ENCODE measurements at regions not wholly inside any gene's neighbourhood (a gene's known extent, or its start where the extent isn't known, plus 50 kb on each side); places are given as distances from the start of the nearest gene placed in this dataset.
A peak's percentile ranks its signal among the peaks of the same experiment; 100 is the strongest.

DNA sequence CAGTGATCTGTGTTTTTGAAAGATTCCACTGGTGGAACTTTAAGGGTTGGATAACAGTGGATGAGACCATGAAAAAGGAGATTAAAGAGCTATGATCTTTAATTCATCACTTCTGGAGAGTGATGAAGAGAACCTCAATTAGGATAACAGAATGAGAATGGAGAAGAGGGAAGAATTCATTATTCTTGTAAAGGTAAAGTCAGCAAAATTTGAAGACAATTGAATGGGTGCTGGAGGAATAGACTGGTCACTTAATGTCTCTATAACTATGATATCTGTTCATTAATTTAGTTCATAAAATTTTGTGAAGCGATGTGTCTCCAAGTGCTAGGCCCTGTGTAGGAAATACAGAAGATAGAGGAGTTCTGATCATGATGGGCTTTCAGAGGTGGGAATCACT lies 1013.2 kb upstream of the FANCL start:
- Histone ChIP-seq H3K4me1 (ENCODE audit: control insufficient read depth, insufficient read depth, low read length, poor library complexity, severe bottlenecking) (no peaks in the 10 kb centered on the region), H3K4me3 (ENCODE audit: low read depth, low read length) (no peak overlapping the region), H3K9me3 (ENCODE audit: control insufficient read depth in 2 of 2, low read length in 2 of 2) (no peaks in the 10 kb centered on the region), H3K36me3 (ENCODE audit: control insufficient read depth, insufficient read depth, low read length) (no peaks in the 10 kb centered on the region), H3K27me3 (ENCODE audit: control insufficient read depth, insufficient read depth, low read length) (no peaks in the 10 kb centered on the region), H3K27ac (ENCODE audit: insufficient read depth, low read length, poor library complexity, severe bottlenecking) (no peak overlapping the region)
- Mint-ChIP-seq H3K4me1 (no peaks in the 10 kb centered on the region), H3K27me3 (no peaks in the 10 kb centered on the region), H3K4me3 (no peak overlapping the region), H3K27ac (no peak overlapping the region), H3K36me3 (no peaks in the 10 kb centered on the region), H3K9me3 (peaks cover 1 to 7% (median 3%) of the 10 kb centered on the region in 7 donors)
- DNase-seq, result no peak
- no peak for ATAC-seq (ENCODE audit: low read depth in 2 of 2)

DNA sequence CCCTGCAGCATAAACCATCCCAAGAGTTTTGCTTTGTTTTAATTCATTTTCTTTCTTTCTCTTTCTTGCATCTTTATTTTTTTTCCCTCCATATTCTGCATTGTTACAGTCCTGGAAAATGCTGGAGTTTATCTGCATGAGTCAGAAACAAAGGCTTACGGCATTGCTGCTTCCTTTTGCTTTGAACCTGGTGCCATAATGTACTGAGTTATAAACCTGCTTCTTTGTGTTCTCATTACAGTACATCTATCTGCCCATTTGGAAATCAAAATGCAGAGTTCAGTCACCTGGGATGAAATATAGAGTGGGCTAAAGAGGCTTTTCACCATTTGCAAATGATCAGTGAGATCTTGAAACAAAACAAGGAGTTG lies 1009.2 kb upstream of the FANCL start:
- Histone ChIP-seq H3K4me3 (ENCODE audit: low read depth, low read length) (no peak overlapping the region), H3K9me3 (ENCODE audit: control insufficient read depth in 2 of 2, low read length in 2 of 2) (no peaks in the 10 kb centered on the region), H3K4me1 (ENCODE audit: control insufficient read depth, insufficient read depth, low read length, poor library complexity, severe bottlenecking) (no peaks in the 10 kb centered on the region), H3K27ac (ENCODE audit: insufficient read depth, low read length, poor library complexity, severe bottlenecking) (no peak overlapping the region), H3K27me3 (ENCODE audit: control insufficient read depth, insufficient read depth, low read length) (no peaks in the 10 kb centered on the region), H3K36me3 (ENCODE audit: control insufficient read depth, insufficient read depth, low read length) (no peaks in the 10 kb centered on the region)
- Mint-ChIP-seq H3K27ac (no peak overlapping the region), H3K9me3 (peaks cover 0 to 11% (median 1%) of the 10 kb centered on the region in 7 donors), H3K4me3 (no peak overlapping the region), H3K4me1 (no peaks in the 10 kb centered on the region), H3K36me3 (no peaks in the 10 kb centered on the region), H3K27me3 (no peaks in the 10 kb centered on the region)
- DNase-seq (no peak), ATAC-seq (ENCODE audit: low read depth in 2 of 2) (no peak)

DNA sequence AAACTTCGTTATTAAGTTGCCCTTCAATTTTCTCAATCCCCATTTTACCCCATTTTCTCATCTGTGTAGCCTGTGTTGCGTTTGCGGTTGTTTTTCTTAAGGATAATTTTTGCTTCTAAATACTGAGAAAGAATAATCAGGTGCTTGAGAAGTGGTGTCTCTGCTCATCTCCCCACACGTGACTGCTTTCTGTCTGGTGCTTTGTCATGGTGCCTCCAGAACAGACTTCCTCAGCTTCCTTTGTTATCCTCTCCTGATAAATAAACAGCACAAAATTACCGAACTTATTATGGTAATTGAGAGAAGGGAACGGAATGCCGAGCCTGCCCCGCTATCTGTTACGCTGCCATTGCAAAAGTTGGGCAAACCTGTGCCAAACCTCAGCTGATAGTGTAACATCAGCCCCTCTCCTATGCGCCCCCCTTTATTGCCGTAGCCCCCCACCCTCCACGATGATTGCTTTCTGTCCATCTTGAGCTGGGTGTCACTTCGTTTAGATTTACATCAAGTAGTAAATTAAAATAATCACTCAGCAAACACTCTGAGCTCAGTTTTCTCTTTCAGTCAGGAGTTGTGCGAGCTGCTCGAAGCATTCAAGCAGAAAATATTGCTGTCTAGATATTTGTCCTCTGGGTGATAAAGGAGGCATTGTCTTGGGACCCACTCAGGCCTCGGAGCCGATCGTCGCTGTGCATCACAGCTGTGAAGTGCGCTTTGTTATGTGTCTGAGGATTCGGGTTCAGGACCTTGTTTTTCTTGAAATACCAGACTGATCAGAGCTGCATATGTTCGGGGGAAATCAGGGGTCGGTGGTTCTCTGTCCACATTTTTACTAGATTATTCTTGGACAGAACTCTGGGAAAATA lies 1008.5 kb upstream of the FANCL start:
- Mint-ChIP-seq H3K36me3 (no peaks in the 10 kb centered on the region), H3K27ac (no peak overlapping the region), H3K4me3 (no peak overlapping the region), H3K9me3 (peaks cover 0 to 14% (median 1%) of the 10 kb centered on the region in 7 donors), H3K27me3 (no peaks in the 10 kb centered on the region), H3K4me1 (no peaks in the 10 kb centered on the region)
- H3K4me1 ChIP-seq (ENCODE audit: control insufficient read depth, insufficient read depth, low read length, poor library complexity, severe bottlenecking), result no peaks in the 10 kb centered on the region
- no peak for DNase-seq
- no peak for ATAC-seq (ENCODE audit: low read depth in 2 of 2)
- no peaks in the 10 kb centered on the region for H3K27me3 ChIP-seq (ENCODE audit: control insufficient read depth, insufficient read depth, low read length)
- H3K36me3 ChIP-seq (ENCODE audit: control insufficient read depth, insufficient read depth, low read length), result no peaks in the 10 kb centered on the region
- H3K4me3 ChIP-seq (ENCODE audit: low read depth, low read length), result no peak overlapping the region
- H3K27ac ChIP-seq (ENCODE audit: insufficient read depth, low read length, poor library complexity, severe bottlenecking), result no peak overlapping the region
- no peaks in the 10 kb centered on the region for H3K9me3 ChIP-seq (ENCODE audit: control insufficient read depth in 2 of 2, low read length in 2 of 2)

DNA sequence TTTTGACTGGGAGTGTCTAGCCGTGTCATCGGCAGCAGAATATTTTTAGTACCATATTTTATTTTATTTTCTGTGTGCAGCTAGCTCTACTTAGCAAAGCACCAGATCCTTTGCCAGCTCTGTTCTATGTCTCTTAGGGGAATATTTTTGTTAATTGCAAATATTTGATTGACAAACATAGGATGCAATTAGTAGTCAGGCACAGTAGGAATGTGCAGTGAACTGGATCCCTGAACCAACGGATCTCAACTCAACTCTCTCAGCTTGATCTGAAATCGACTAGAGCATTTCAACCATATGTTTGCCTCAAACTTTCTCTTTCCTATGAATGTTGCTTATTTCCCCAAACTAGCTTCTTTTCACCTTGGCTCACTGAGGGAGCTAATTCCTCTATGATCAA lies 998.0 kb upstream of the FANCL start:
- Histone ChIP-seq H3K9me3 (ENCODE audit: control insufficient read depth in 2 of 2, low read length in 2 of 2) (no peaks in the 10 kb centered on the region), H3K27me3 (ENCODE audit: control insufficient read depth, insufficient read depth, low read length) (no peaks in the 10 kb centered on the region), H3K4me1 (ENCODE audit: control insufficient read depth, insufficient read depth, low read length, poor library complexity, severe bottlenecking) (no peaks in the 10 kb centered on the region), H3K36me3 (ENCODE audit: control insufficient read depth, insufficient read depth, low read length) (no peaks in the 10 kb centered on the region), H3K27ac (ENCODE audit: insufficient read depth, low read length, poor library complexity, severe bottlenecking) (no peak overlapping the region), H3K4me3 (ENCODE audit: low read depth, low read length) (no peak overlapping the region)
- Mint-ChIP-seq H3K36me3 (no peaks in the 10 kb centered on the region), H3K4me1 (no peaks in the 10 kb centered on the region), H3K27me3 (peaks cover 4% of the 10 kb centered on the region), H3K9me3 (peaks cover 0 to 3% (median 0%) of the 10 kb centered on the region in 7 donors), H3K4me3 (peak overlapping the region in 1 of 4 donors; percentile 10), H3K27ac (no peak overlapping the region)
- DNase-seq (no peak), ATAC-seq (ENCODE audit: low read depth in 2 of 2) (no peak)

DNA sequence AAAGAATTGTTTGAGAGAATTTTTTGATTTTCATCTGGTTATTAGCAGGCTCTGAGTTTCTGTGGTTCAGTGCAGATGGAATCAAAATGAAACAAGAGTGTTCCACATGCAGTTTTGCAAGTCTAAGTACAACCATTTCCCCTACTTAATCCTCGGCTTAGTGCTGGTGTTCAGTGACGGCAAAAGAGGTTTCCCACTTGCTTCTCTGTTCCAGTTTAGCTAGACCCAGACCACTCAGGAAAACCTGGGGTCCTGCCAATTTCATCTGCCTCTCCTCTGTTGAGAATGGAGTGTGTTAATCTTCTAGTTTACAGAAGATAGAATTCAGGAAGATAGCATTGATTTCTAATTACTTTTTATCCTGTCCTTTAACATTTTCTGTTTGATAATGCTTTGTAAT lies 996.2 kb upstream of the FANCL start:
- H3K36me3 ChIP-seq (ENCODE audit: control insufficient read depth, insufficient read depth, low read length), result no peaks in the 10 kb centered on the region
- Mint-ChIP-seq H3K36me3 (no peaks in the 10 kb centered on the region), H3K27ac (no peak overlapping the region), H3K27me3 (peaks cover 4% of the 10 kb centered on the region), H3K9me3 (peaks cover 0 to 3% (median 0%) of the 10 kb centered on the region in 7 donors), H3K4me3 (no peak overlapping the region), H3K4me1 (no peaks in the 10 kb centered on the region)
- H3K27me3 ChIP-seq (ENCODE audit: control insufficient read depth, insufficient read depth, low read length), result no peaks in the 10 kb centered on the region
- no peaks in the 10 kb centered on the region for H3K4me1 ChIP-seq (ENCODE audit: control insufficient read depth, insufficient read depth, low read length, poor library complexity, severe bottlenecking)
- no peak overlapping the region for H3K27ac ChIP-seq (ENCODE audit: insufficient read depth, low read length, poor library complexity, severe bottlenecking)
- no peaks in the 10 kb centered on the region for H3K9me3 ChIP-seq (ENCODE audit: control insufficient read depth in 2 of 2, low read length in 2 of 2)
- no peak overlapping the region for H3K4me3 ChIP-seq (ENCODE audit: low read depth, low read length)
- DNase-seq (no peak), ATAC-seq (ENCODE audit: low read depth in 2 of 2) (no peak)

DNA sequence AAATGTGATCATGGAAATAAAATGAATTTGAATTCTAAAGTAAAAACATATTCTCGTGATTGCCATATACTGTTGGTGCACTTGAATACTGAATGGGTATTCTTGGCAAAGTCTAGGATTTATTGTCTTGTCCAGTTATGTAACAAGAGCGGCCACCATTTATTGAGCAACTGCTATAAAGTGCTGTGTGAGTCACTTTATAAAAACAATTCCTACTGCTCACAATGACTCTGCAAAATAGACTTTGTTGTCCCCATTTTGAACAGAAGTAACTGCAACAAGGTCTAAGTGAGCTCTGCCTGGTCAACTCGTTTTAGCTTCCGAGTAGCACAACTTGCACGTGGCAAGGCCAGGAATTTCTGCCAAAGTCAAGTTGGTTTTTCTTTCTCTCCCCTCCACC lies 995.6 kb upstream of the FANCL start:
- Histone ChIP-seq H3K27ac (ENCODE audit: insufficient read depth, low read length, poor library complexity, severe bottlenecking) (no peak overlapping the region), H3K4me3 (ENCODE audit: low read depth, low read length) (no peak overlapping the region), H3K4me1 (ENCODE audit: control insufficient read depth, insufficient read depth, low read length, poor library complexity, severe bottlenecking) (no peaks in the 10 kb centered on the region), H3K27me3 (ENCODE audit: control insufficient read depth, insufficient read depth, low read length) (no peaks in the 10 kb centered on the region), H3K36me3 (ENCODE audit: control insufficient read depth, insufficient read depth, low read length) (no peaks in the 10 kb centered on the region), H3K9me3 (ENCODE audit: control insufficient read depth in 2 of 2, low read length in 2 of 2) (no peaks in the 10 kb centered on the region)
- ATAC-seq (ENCODE audit: low read depth in 2 of 2) (no peak), DNase-seq (no peak)
- no peak overlapping the region for H3K4me3 Mint-ChIP-seq
- H3K4me1 Mint-ChIP-seq, result no peaks in the 10 kb centered on the region
- H3K36me3 Mint-ChIP-seq, result no peaks in the 10 kb centered on the region
- no peak overlapping the region for H3K27ac Mint-ChIP-seq
- peaks cover 4% of the 10 kb centered on the region for H3K27me3 Mint-ChIP-seq
- peaks cover 0 to 3% (median 0%) of the 10 kb centered on the region in 7 donors for H3K9me3 Mint-ChIP-seq

DNA sequence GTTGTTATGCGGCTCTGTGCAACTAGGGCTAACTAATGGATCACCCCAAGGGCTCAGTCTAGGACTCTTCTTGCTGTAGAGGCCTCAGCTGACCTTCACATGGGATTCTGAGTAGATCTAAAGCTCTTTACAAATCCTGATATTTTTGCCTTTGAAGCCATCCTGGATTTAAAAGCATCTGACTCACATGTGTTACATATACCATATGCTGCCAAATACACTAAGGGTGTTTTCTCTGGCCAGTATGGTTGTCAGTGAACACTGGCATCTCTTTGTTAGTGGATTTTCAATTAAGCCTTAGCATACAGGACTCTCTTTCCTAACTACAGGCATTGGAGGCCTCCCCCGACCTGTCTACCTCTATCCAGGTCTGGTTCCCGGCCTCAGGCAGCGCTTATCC lies 992.8 kb upstream of the FANCL start:
- no peak overlapping the region for H3K27ac ChIP-seq (ENCODE audit: insufficient read depth, low read length, poor library complexity, severe bottlenecking)
- Mint-ChIP-seq H3K9me3 (peaks cover 0 to 4% (median 0%) of the 10 kb centered on the region in 7 donors), H3K4me3 (no peak overlapping the region), H3K4me1 (no peaks in the 10 kb centered on the region), H3K27ac (no peak overlapping the region), H3K27me3 (no peaks in the 10 kb centered on the region), H3K36me3 (no peaks in the 10 kb centered on the region)
- H3K27me3 ChIP-seq (ENCODE audit: control insufficient read depth, insufficient read depth, low read length), result no peaks in the 10 kb centered on the region
- no peaks in the 10 kb centered on the region for H3K4me1 ChIP-seq (ENCODE audit: control insufficient read depth, insufficient read depth, low read length, poor library complexity, severe bottlenecking)
- no peaks in the 10 kb centered on the region for H3K9me3 ChIP-seq (ENCODE audit: control insufficient read depth in 2 of 2, low read length in 2 of 2)
- no peak for DNase-seq
- no peak for ATAC-seq (ENCODE audit: low read depth in 2 of 2)
- no peak overlapping the region for H3K4me3 ChIP-seq (ENCODE audit: low read depth, low read length)
- no peaks in the 10 kb centered on the region for H3K36me3 ChIP-seq (ENCODE audit: control insufficient read depth, insufficient read depth, low read length)

DNA sequence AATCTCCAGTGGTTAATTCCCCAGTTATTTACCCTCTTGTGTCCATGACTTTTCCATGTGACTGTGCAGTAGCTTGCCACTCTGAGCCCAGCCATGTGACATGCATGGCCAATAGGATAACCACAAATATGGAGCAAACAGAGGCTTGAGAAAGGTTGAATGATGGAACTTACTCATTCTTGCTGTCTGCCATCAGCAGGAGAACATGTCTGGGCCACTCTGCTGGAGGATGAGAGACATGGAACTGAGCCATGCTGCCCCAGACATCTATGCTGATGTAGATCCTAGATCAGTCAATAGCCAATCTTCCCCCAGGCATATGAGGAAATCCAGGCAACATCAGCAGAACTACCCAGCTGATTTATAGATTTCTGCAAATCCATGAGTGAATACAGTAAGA lies 992.3 kb upstream of the FANCL start:
- DNase-seq (no peak), ATAC-seq (ENCODE audit: low read depth in 2 of 2) (no peak)
- H3K36me3 Mint-ChIP-seq, result no peaks in the 10 kb centered on the region
- no peak overlapping the region for H3K4me3 Mint-ChIP-seq
- H3K27ac Mint-ChIP-seq, result no peak overlapping the region
- H3K9me3 ChIP-seq (ENCODE audit: control insufficient read depth in 2 of 2, low read length in 2 of 2), result no peaks in the 10 kb centered on the region
- H3K4me1 Mint-ChIP-seq, result no peaks in the 10 kb centered on the region
- no peaks in the 10 kb centered on the region for H3K27me3 Mint-ChIP-seq
- no peaks in the 10 kb centered on the region for H3K4me1 ChIP-seq (ENCODE audit: control insufficient read depth, insufficient read depth, low read length, poor library complexity, severe bottlenecking)
- H3K27me3 ChIP-seq (ENCODE audit: control insufficient read depth, insufficient read depth, low read length), result no peaks in the 10 kb centered on the region
- H3K36me3 ChIP-seq (ENCODE audit: control insufficient read depth, insufficient read depth, low read length), result no peaks in the 10 kb centered on the region
- H3K9me3 Mint-ChIP-seq, result peaks cover 0 to 4% (median 2%) of the 10 kb centered on the region in 7 donors
- no peak overlapping the region for H3K27ac ChIP-seq (ENCODE audit: insufficient read depth, low read length, poor library complexity, severe bottlenecking)
- no peak overlapping the region for H3K4me3 ChIP-seq (ENCODE audit: low read depth, low read length)

Measured in CD4-positive, CD25-positive, alpha-beta regulatory T cell (primary cell).